ENCODE measurements at regions not wholly inside any gene's neighbourhood (a gene's known extent, or its start where the extent isn't known, plus 50 kb on each side); places are given as distances from the start of the nearest gene placed in this dataset.

DNA sequence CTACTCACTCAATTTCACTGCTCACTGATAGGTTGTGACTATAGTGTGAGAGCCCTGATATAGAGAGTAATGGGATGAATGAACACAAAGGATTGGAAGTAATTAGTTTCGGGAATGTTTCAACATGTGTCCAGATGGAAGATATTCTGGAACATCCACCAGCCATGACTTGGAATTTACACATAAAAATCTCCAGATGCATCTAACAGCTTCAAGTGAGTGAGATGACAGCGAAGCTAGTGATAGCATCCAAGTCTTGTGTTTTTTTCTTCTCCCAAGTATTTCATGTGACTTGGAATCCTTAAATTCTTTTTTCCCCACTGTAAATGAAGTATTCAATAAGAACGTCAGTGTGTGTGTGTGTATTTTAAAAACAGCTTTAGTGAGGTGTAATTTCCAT lies 82.1 kb downstream of the CLDN34 start:
- no peak for TF ChIP-seq ZFX (IDR thresholded peaks at IDR 0.05)
- TF ChIP-seq, protein P1, sequence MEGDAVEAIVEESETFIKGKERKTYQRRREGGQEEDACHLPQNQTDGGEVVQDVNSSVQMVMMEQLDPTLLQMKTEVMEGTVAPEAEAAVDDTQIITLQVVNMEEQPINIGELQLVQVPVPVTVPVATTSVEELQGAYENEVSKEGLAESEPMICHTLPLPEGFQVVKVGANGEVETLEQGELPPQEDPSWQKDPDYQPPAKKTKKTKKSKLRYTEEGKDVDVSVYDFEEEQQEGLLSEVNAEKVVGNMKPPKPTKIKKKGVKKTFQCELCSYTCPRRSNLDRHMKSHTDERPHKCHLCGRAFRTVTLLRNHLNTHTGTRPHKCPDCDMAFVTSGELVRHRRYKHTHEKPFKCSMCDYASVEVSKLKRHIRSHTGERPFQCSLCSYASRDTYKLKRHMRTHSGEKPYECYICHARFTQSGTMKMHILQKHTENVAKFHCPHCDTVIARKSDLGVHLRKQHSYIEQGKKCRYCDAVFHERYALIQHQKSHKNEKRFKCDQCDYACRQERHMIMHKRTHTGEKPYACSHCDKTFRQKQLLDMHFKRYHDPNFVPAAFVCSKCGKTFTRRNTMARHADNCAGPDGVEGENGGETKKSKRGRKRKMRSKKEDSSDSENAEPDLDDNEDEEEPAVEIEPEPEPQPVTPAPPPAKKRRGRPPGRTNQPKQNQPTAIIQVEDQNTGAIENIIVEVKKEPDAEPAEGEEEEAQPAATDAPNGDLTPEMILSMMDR (conservative IDR thresholded peaks at IDR 0.05) = no peak
